NCI-H1105 treated with DMSO at 0.1 percent for 48 hours (cell line): ENCODE measurements at regions not wholly inside any gene's neighbourhood (a gene's known extent, or its start where the extent isn't known, plus 50 kb on each side); places are given as distances from the start of the nearest gene placed in this dataset.
A peak's percentile ranks its signal among the peaks of the same experiment; 100 is the strongest.

Experiments used
- DNase-seq: peaks from one replicate; lab custom pipeline; 2025; lab: John Stamatoyannopoulos, UW

DNA sequence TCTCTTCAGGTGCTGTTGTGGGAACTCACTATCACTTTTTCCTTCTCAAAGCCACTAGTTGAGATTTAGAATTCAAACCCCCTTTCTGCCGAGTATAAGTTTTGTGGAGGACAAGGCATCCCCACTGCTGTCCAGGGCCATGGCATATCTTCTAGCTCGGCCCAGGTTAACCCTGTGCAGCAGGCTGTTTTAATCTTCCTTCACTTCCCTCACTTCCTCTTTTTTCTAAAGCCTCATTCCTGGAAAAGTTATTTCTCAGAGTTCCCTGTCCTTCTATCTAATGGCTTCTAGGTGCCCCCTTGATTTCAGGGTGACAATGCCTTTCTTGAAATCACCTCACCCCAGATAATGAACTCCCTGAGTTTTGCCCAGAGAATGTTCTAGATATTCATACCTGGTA is 222.3 kb downstream of the SNX10 start:
- DNase-seq = no peak

DNA sequence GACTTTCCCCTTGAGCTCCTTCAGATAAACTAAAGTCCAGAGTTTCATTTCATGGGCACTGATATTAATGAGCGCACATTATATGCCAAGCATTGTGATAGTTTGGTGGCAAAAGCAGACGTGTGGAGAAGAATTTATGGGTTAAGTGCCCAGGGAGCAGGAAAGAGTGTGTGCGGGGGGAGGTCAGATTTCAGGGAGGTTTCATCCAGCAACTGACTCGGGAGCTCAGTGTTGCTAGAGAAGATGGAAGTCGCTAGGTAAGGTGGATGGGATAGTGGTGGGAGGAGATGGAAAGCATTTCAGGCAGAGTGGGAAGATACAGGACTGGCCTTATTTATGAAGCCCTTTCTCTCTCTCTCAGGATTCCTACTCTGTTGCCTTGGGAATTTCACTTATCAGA is 223.0 kb downstream of the SNX10 start:
- no peak for DNase-seq

- no peak for DNase-seq
Observed at GRCh38 chr7:26515314-26515842, 223.7 kb downstream of the SNX10 start.

DNA sequence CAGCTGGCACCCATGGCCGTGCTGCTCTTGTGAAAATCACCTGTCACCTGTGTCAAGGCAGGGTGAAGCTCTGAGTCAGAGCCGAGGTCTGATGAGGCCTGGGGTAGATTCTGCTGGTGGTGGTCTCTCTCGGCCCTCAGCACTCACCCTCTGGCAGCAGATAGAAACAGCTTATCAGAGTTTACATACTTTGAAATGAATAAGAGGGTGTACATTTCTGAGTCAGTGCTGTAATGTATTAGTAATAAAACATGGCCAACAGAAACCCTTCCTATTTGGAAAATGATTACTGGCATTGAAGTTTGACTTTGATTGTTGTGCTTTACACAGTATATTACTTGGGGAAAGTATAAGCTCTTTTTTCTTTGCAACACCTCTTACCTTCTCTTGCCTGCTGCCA is 228.8 kb downstream of the SNX10 start:
- DNase-seq = no peak

- DNase-seq = no peak
Observed at GRCh38 chr7:26522633-26523032, 231.0 kb downstream of the SNX10 start.

DNA sequence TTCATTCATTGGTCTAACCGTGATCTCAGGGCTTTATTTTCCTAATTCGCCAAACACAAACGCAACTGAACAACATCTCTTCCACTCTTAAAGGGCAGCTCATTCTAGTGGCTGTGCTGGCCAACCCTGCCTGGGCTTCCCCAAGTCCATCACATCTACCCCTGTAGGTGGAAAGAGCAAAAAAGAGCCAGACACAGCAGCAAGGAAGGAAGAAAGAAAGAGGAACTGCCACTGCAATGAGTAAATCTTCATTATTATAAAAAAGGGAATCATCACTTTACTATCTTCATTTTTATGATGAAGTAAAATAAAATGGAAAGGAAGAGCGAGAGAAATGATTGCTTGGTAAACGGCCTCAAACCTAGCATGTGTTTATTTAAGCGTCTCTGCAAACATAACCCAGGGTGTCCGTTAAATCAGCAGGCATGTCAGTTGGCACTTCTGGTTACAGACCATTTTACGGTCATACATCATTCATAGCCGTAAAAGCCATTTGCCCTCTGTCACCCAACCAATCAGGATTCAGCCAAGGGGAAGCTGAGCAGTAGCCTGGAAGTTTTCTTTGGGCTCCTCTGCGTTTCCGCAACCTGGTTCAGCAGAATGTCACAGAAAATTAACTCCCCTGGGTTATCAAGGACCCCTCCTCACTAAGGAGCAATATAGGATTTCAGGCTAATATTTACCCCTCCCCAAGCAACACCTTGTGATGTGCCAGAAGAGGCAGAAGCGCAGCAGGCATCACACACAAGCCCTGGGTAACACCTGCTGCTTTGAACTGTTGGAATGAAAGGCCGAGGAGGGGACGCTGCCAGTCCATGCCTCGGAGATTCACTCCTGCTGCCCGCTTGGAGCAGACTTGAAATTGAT is 234.0 kb downstream of the SNX10 start:
- DNase-seq = peak; percentile 30

DNA sequence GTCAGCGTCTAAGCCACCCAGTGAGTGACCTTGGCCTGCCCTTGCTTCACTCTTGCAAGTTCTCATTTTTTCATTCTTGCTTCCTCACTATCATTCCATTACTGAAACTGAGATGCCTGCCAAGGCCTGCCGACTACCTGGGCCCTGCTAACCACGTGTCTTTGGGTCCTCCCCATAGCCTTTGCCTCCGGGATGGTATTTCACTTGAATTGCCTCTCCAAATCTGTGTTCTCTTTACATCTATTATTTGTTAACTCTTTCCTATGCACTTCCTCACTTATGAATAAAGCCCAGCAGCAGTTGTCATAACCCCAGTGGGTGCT is 234.6 kb downstream of the SNX10 start:
- DNase-seq = no peak

DNA sequence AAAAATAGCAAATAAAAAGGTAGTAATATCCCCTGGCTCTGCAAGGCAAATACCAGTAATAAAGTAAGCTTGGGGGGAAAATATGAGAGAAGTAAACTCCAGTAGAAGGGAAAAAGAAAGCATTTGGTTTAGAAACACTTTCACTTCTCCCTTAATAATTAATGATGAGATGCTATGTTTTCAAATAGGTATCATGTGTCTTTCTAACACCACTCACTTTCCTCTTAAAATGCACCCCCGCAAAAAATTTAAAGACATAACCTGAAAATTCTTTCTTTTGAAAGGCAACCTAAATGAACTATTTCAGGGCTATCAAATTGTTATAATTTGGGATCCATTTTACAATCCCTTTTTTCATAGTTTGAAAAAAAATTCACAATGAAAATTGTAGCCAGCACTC is 240.3 kb downstream of the SNX10 start:
- DNase-seq = no peak

DNA sequence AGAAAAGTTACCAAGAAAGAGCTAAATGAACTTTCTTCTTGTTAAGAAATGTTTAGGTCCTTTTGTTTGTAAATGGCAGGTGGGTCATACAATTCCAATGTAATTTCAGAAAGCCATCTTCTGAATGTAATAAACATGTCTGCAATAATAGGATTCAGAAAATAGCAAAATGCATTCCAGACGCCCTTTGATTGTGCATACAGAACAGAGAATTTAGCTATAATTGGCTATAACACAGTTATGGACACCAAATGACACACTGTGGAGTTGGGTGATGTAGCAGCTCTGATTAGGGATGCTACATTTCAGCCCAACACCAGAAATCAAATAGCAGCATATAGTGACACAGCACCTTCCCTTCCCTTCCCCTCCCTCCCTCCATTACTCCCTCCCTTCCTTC is 240.8 kb downstream of the SNX10 start:
- DNase-seq = no peak

- DNase-seq = no peak
Observed at GRCh38 chr7:26533217-26533616, 241.6 kb downstream of the SNX10 start.

GRCh38 chr7:26534649-26535482 is 243.2 kb downstream of the SNX10 start:
- DNase-seq = peak; percentile 96

DNA sequence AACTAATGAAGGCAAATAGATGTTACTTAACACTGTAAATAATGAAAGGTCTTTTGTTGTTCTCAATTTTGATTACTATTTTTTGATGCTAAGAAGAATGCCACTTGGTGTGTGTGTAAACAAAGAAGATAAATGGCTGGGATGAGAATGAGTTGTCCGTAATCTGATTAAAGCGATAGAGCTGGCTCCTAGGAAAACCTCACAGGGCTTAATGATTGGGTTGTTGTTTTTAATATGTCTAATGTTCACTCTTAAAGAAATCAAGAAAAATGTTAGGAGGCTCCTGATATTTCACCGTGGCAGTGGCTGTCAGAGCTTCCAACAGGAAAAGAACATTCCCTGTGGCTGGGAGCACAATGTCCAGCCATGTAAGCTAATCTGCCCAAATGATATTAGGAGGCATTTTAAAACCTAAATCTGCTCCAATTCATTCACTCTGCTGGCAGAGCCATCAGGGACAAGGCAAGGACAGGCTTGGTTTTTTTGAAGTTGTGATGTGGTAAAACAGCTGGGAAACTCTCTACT is 243.9 kb downstream of the SNX10 start:
- DNase-seq = no peak

DNA sequence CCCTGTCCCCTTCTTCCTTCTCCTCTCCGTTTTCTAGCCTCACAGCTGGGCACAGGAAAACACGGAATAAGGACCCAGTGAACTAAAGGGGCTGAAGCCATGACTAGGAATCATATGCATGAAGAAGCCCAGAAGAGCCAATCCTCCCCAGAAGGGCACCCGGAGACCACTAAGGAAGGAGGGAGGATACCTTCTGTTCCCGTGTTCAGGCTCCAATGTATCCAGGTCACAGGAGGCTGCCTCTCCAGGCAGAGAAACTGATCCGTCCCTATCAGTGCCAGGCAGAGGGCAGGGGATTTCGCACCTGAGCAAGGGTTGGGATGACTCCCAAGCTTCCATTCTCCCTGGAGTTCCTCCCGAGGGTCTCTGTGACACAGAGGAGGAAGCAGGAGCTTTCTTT is 246.6 kb downstream of the SNX10 start:
- no peak for DNase-seq

DNA sequence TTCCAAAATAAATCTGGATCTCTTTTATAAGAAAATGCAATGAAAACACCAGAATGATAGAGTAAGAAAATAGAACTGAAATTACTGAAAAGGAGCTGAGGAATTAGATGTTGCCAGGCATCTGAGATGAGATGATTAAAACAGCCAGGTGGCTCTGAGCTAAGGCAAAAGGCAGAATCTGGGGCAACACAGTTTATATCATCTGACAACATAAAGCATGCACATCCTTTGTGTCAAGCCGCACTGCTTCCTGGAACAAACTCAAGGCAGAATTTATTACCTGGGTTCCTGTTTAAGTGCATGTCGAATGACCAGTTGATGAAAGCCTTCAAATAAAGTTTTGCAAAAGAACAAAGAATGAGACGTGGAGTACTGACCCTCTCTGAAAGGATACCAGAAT is 247.0 kb downstream of the SNX10 start:
- DNase-seq = no peak

DNA sequence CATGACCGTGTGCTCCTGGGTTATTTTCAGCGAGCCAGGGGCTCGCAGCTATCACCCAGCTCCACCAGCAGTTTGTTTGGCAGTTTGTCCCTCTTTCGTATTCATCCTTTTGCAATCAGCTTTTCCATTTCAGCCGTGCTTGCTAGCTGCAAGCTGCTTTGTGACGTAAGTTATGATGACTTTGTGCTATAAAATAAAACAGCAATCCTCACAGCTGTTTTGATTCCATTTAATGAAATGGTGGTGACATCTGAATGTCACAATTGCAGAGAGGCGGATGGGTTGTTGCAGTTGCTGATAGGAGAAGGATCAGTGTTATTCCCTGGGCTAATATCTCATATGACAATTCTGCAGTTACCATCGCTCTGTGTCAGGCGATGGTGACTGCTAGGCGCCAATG is 251.7 kb downstream of the SNX10 start:
- no peak for DNase-seq

DNA sequence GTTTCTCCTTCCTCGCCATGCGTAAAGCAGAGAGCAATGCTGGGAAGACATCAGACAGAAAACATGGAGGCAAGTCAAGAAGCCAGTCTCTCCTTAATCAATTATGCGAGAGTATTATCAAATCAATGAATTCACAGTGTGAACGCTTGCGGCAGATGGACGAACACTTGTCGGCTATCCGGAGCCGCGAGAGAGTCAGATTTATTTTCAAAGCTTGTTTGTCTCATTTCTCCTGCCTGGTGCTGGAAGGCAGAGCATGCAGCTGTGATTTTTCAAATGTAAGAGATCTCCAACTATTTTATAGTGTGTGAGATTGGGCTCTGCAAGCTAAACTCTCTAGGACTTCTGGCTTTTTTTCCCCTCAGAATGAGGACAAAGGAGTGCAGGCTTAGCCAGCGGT is 252.3 kb downstream of the SNX10 start:
- DNase-seq = no peak

GRCh38 chr7:26546508-26547053 is 254.9 kb downstream of the SNX10 start:
- no peak for DNase-seq

DNA sequence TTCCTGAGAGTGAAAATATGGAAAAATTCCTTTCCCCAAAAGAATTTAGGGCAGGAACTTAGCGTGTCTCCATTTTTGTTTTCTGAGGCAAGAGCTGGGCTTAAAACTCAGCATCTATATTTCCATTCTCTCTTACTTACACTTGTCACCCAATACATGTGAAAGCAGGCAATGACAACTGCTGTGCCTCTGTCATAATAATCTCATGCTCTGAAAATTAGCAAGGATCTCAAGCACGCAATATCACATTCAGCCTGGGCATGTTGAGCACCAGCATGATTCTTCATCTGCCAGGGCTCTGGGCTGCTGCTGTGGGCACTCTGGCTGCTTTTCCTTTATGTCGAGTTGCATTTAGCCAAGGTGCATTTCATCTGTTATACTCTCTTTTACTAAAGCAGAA is 255.5 kb downstream of the SNX10 start:
- no peak for DNase-seq

DNA sequence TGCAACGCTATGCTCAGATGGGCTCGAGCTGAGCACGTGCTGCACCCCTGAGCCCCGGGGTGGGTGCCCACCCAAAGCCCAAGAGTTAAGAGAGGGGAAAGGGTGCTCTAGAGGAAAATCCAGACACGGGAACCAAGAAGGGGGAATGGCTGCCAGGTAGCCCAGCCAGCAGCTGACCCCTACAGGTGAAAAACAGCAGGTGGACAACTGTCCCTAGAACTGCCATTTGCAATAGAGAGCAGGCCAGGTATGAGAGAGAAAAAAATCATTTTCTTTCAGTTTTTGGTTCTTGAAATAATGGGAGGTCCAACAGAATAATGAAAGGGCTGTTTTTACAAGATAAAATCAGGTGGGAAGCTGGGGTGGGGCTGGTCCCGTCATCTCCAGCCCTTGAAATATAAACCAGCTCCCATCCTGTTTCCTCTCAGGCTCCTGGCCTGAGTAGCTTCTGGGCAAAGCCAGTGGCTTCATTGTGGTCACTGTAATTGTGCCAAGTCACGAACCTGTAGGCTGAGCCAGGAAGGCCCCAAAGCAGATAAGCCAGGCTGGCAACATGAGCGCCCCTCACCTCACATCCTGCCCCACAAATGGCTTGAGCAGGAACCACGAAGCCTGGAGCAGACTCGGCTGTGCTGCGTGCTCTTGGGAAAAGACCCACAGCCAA is 257.8 kb downstream of the SNX10 start:
- no peak for DNase-seq

- DNase-seq = no peak
Observed at GRCh38 chr7:26550492-26550891, 258.8 kb downstream of the SNX10 start.

DNA sequence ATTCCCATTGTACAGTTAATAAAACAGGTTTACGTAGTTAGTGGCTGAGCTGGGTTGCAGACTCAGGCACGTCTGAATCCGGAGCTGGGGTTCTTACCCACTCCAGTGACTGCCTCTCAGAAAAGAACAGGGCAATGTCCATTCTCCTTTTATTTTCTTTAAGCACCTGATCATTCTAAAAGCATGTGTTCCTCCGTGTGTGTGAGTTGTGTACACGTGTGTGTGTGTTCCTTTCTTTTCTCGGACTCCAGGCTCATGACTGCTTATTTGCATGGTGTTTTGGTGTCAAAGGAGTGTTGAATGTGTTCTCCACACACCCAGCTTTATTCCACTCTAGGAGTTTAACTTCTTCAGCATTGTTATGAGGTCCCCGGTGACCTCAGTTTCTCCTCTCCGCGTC is 260.1 kb downstream of the SNX10 start:
- no peak for DNase-seq

DNA sequence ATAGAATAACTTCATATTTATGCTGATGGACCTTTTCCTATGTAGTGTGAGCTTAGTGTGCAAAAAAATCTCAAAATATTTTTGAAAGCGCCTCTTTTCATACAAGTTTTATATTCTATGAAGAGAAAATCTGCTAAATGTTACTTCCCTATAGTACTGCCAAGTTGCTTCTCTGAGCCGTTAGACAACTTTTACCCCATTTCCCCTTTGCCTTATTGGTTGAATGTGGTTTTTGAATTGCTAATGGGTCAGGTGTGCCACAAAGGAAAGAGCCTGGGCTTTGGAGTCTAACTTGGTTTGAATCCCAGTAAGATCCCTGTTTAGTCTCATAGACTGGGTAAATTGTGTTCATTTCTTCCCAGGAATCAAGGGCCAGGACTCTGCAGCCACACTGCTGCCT is 261.5 kb downstream of the SNX10 start:
- no peak for DNase-seq
